Caco-2 (cell line): ENCODE measurements at regions not wholly inside any gene's neighbourhood (a gene's known extent, or its start where the extent isn't known, plus 50 kb on each side); places are given as distances from the start of the nearest gene placed in this dataset.

ENCODE experiments used
- BruUV-seq: library from RNA; stranded (reverse); fragments of 400-500 nt; replicated peaks from 2 replicates; lab custom pipeline; 2021; lab: Mats Ljungman, UMichigan
- CTCF ChIA-PET: fragments of 300-600 bp; sonication (Branson Sonifier 250); formaldehyde crosslinking; loops from one replicate; lab custom pipeline; 2022; ENCODE audit warnings: antibody characterized with exemption; lab: Charles Lee
- POLR2A ChIA-PET: fragments of 300-600 bp; sonication (Branson Sonifier 250); formaldehyde crosslinking; loops from one replicate; lab custom pipeline; 2022; ENCODE audit warnings: antibody characterized with exemption; lab: Charles Lee
- DNase-seq, 2 experiments: peaks; one replicate each; pipeline versions ENCODE4 v3.0.0 to v3.0.0-alpha.2; 2020 to 2022
- H3K27me3 ChIP-seq: replicated peaks from 2 replicates; pipeline ENCODE4 v1.6.0; 2011; ENCODE audit warnings: low read length; ENCODE audit not compliant: control insufficient read depth, insufficient read depth
- H3K36me3 ChIP-seq: 2 replicates; pipeline ENCODE4 v1.5.1; 2011; ENCODE audit warnings: low read length; ENCODE audit not compliant: control insufficient read depth, insufficient read depth
- H3K4me1 ChIP-seq: fragments of 250-450 bp; sonication (Bioruptor Pico); 2 replicates; pipeline ENCODE4 v1.5.1; 2020; ENCODE audit warnings: mild to moderate bottlenecking
- H3K4me3 ChIP-seq: 2 replicates; pipeline ENCODE4 v1.5.1; 2011; ENCODE audit warnings: low read depth, mild to moderate bottlenecking, control low read depth, low read length
- H3K9me3 ChIP-seq: fragments of 250-450 bp; sonication (Bioruptor Pico); 2 replicates; pipeline ENCODE4 v1.5.1; 2020; ENCODE audit warnings: mild to moderate bottlenecking, moderate library complexity
- H3K27ac Mint-ChIP-seq: one replicate; pipeline ENCODE4 v1.8.0; 2022; ENCODE audit warnings: mixed read lengths; ENCODE audit not compliant: unreplicated experiment
- H3K27me3 Mint-ChIP-seq: one replicate; pipeline ENCODE4 v1.8.0; 2022; ENCODE audit warnings: mixed read lengths; ENCODE audit not compliant: insufficient read depth, unreplicated experiment
- H3K36me3 Mint-ChIP-seq: one replicate; pipeline ENCODE4 v1.8.0; 2022; ENCODE audit warnings: mild to moderate bottlenecking, mixed read lengths; ENCODE audit not compliant: insufficient read depth, unreplicated experiment
- H3K4me1 Mint-ChIP-seq: one replicate; pipeline ENCODE4 v1.8.0; 2022; ENCODE audit warnings: low read depth, mixed read lengths; ENCODE audit not compliant: unreplicated experiment
- H3K4me3 Mint-ChIP-seq: one replicate; pipeline ENCODE4 v1.8.0; 2022; ENCODE audit warnings: mild to moderate bottlenecking, moderate library complexity, mixed read lengths; ENCODE audit not compliant: unreplicated experiment
- H3K9me3 Mint-ChIP-seq: one replicate; pipeline ENCODE4 v1.8.0; 2022; ENCODE audit warnings: mixed read lengths; ENCODE audit not compliant: unreplicated experiment
- CTCF ChIP-seq, 2 experiments: fragments of 200-600 bp in 1 of 2; IDR thresholded peaks; 1 replicate in 1 of 2; 2 replicates in 1 of 2; pipeline versions ENCODE4 v1.5.1 to v1.8.0; 2011 to 2022; ENCODE audit warnings: antibody characterized with exemption in 1 of 2, control low read depth in 1 of 2, inconsistent platforms in 1 of 2, low read depth in 1 of 2, low read length in 1 of 2, mild to moderate bottlenecking in 1 of 2, moderate library complexity in 1 of 2; ENCODE audit not compliant: insufficient read depth in 1 of 2, severe bottlenecking in 1 of 2, unreplicated experiment in 1 of 2
- intact Hi-C: fragments of 100-400 bp; cut with micrococcal nuclease; formaldehyde crosslinking; loops from one replicate; pipeline ENCODE4 v1.10.0; 2022; ENCODE audit not compliant: unreplicated experiment

- Histone ChIP-seq H3K9me3 (no peaks in the 10 kb centered on the region), H3K36me3 (no peaks in the 10 kb centered on the region), H3K4me3 (no peak overlapping the region), H3K4me1 (peaks cover 16% of the 10 kb centered on the region), H3K27me3 (no peaks in the 10 kb centered on the region)
- POLR2A ChIA-PET = interaction anchor here (1.3 kb wide), 1 partner anchor 21 kb away, joined by 3 read pairs; no protein-coding TSS in a partner anchor
- no peaks in the 10 kb centered on the region for H3K27me3 Mint-ChIP-seq
- TF ChIP-seq CTCF (IDR thresholded peaks at IDR 0.05; ENCODE audit: insufficient read depth in 1 of 2, low read depth in 1 of 2, low read length in 1 of 2, severe bottlenecking in 1 of 2, unreplicated experiment in 1 of 2) = no peak
- no peak overlapping the region for H3K27ac Mint-ChIP-seq
- CTCF ChIA-PET = interaction anchor here (0.9 to 1.0 kb wide), 3 partner anchors 75 to 161 kb away, joined by 3 to 7 read pairs (median 4); no protein-coding TSS in a partner anchor
- H3K4me3 Mint-ChIP-seq = no peak overlapping the region
- intact Hi-C loops = loop anchor here (5.0 kb wide), 1 partner anchor 163 kb away; no protein-coding TSS in a partner anchor
- BruUV-seq = no TSS peak
- peaks cover 32% of the 10 kb centered on the region for H3K4me1 Mint-ChIP-seq
- peaks cover 5% of the 10 kb centered on the region for H3K36me3 Mint-ChIP-seq
- H3K9me3 Mint-ChIP-seq = peaks cover 24% of the 10 kb centered on the region
- no peak for DNase-seq
These were observed 106.1 kb downstream of the AXIN2 start for GRCh38 chr17:65455154-65455971.

GRCh38 chr17:65453204-65453931 lies 108.1 kb downstream of the AXIN2 start:
- POLR2A ChIA-PET = no interaction called here
- H3K27ac Mint-ChIP-seq = peak overlapping the region; percentile 65
- CTCF ChIA-PET = interaction anchor here (0.5 kb wide), 1 partner anchor 70 kb away, joined by 4 read pairs; no protein-coding TSS in a partner anchor

More at GRCh38 chr17:65453204-65453931, 108.1 kb downstream of the AXIN2 start:
- Histone ChIP-seq H3K4me1 (peaks cover 8% of the 10 kb centered on the region), H3K36me3 (no peaks in the 10 kb centered on the region), H3K27me3 (no peaks in the 10 kb centered on the region), H3K9me3 (no peaks in the 10 kb centered on the region), H3K4me3 (no peak overlapping the region)
- Mint-ChIP-seq H3K9me3 (peaks cover 24% of the 10 kb centered on the region), H3K4me3 (no peak overlapping the region), H3K27me3 (no peaks in the 10 kb centered on the region), H3K36me3 (peaks cover 5% of the 10 kb centered on the region), H3K4me1 (peaks cover 13% of the 10 kb centered on the region)
- intact Hi-C loops = loop anchor here (2.0 kb wide), 1 partner anchor 19 kb away; no protein-coding TSS in a partner anchor
- no peak for TF ChIP-seq CTCF (IDR thresholded peaks at IDR 0.05; ENCODE audit: insufficient read depth in 1 of 2, low read depth in 1 of 2, low read length in 1 of 2, severe bottlenecking in 1 of 2, unreplicated experiment in 1 of 2)
- TSS peak; percentile 99 for BruUV-seq
- peak in 1 of 2 experiments; percentile 28 for DNase-seq
